Neural crest cell (in vitro differentiated cells): ENCODE measurements at regions not wholly inside any gene's neighbourhood (a gene's known extent, or its start where the extent isn't known, plus 50 kb on each side); places are given as distances from the start of the nearest gene placed in this dataset.

Source experiments
- DNase-seq: peaks from one replicate; pipeline ENCODE4 v3.0.0; 2021; ENCODE audit warnings: low read depth, mixed read lengths, low spot score
- H3K27ac Mint-ChIP-seq: one replicate; pipeline ENCODE4 v1.8.0; 2021; ENCODE audit warnings: mild to moderate bottlenecking, mixed read lengths; ENCODE audit not compliant: unreplicated experiment
- H3K27me3 Mint-ChIP-seq: 2 replicates; pipeline ENCODE4 v1.8.0; 2021; ENCODE audit warnings: low read depth, mild to moderate bottlenecking, mixed read lengths
- H3K36me3 Mint-ChIP-seq: 2 replicates; pipeline ENCODE4 v1.8.0; 2021; ENCODE audit warnings: low read depth, mild to moderate bottlenecking, mixed read lengths
- H3K4me1 Mint-ChIP-seq: 2 replicates; pipeline ENCODE4 v1.8.0; 2021; ENCODE audit warnings: mixed read lengths
- H3K4me3 Mint-ChIP-seq: one replicate; pipeline ENCODE4 v1.8.0; 2021; ENCODE audit warnings: mild to moderate bottlenecking, mixed read lengths
- H3K9me3 Mint-ChIP-seq: 2 replicates; pipeline ENCODE4 v1.8.0; 2021; ENCODE audit warnings: mixed read lengths
- TF ChIP-seq, protein P1 (sequence below): fragments of 200-600 bp; sonication (generic); conservative IDR thresholded peaks from 2 replicates; pipeline ENCODE4 v1.5.0; 2021; ENCODE audit warnings: antibody characterized with exemption, mild to moderate bottlenecking

DNA sequence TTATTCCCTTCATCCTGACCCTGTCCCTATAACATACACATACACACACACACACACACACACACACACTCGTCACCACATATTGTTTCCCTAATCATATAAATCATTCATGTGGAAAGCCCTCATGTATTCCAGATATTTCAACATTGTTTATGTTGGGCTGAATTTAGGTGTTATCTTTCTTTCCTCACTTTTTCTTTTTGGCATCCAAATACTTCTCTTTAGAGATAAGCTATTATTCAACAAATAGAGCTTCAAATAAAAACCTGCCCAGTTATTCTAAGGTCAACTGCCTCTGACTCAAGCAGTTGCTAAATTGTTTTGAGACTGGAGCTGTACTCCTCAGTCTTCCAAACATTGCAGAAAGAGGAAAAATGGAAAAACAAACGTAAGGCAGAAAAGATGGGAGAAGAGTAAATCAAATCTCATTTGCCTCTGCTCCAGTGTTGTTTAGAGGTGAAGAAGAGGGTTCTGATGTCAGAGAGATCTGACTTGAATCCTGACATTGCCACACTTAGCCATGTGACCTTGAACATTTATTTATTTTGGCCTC, 215.7 kb downstream of the GAS1 start:
- Mint-ChIP-seq H3K36me3 (no peaks in the 10 kb centered on the region), H3K9me3 (peaks cover 4% of the 10 kb centered on the region), H3K4me1 (no peaks in the 10 kb centered on the region), H3K4me3 (no peak overlapping the region), H3K27me3 (no peaks in the 10 kb centered on the region), H3K27ac (no peak overlapping the region)
- no peak for DNase-seq
- TF ChIP-seq, protein P1, sequence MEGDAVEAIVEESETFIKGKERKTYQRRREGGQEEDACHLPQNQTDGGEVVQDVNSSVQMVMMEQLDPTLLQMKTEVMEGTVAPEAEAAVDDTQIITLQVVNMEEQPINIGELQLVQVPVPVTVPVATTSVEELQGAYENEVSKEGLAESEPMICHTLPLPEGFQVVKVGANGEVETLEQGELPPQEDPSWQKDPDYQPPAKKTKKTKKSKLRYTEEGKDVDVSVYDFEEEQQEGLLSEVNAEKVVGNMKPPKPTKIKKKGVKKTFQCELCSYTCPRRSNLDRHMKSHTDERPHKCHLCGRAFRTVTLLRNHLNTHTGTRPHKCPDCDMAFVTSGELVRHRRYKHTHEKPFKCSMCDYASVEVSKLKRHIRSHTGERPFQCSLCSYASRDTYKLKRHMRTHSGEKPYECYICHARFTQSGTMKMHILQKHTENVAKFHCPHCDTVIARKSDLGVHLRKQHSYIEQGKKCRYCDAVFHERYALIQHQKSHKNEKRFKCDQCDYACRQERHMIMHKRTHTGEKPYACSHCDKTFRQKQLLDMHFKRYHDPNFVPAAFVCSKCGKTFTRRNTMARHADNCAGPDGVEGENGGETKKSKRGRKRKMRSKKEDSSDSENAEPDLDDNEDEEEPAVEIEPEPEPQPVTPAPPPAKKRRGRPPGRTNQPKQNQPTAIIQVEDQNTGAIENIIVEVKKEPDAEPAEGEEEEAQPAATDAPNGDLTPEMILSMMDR: no peak

DNA sequence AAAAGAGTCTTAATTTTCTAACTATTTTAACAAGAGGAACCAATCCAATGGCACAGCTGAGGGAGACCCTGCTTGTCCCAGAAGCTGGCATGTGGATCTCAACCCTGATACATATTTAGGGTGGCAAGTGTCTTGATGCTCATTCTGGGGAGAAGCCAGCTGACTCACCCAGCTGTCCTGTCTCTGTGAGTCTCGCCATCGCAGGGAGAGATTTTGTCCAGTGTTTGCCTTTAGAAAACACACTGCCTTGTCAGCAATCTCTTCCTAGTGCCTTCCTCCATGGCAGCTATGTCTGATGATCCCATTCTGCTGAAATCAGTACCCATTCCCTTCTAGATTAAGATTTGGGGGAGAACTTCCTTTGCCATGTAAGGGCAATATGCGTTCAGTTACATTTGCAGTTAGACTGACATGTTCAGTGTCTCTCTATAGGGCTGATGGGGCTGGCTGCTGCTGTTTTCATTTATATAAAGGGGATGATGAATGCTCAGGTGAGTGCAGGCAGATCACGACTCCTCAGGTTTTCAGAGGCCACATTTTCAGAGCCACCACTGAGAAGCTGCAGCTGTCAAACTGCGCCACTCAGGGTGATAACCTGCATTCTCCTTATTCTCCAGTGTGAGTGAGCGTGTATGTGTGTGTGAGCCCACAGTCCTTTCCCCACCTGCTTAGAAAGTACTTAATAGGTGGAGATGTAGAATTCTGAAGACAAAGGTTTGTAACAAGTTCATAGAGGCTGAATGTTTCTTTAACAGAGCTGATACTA, 217.0 kb downstream of the GAS1 start:
- Mint-ChIP-seq H3K27ac (no peak overlapping the region), H3K27me3 (no peaks in the 10 kb centered on the region), H3K4me3 (no peak overlapping the region), H3K9me3 (peaks cover 4% of the 10 kb centered on the region), H3K36me3 (no peaks in the 10 kb centered on the region), H3K4me1 (no peaks in the 10 kb centered on the region)
- DNase-seq: no peak
- TF ChIP-seq, protein P1: no peak

DNA sequence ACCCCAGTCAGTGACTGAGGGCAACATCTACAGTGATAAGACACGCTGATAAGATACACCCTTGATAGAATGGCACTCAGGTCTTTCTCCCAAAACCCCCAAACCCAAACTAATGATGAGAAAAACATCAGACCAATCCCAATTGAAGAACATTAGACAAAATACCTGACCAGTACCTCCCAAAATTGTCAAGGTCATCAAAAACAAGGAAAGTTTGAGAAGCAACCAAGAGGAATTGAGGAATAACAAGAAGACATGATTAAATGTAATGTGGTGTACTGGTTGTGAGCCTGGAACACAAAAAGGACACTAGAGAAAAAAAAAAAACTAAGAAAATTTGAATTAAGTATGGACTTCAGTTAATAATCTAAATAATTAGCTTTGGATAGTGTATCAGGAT, 222.8 kb downstream of the GAS1 start:
- Mint-ChIP-seq H3K27me3 (no peaks in the 10 kb centered on the region), H3K4me1 (peaks cover 4% of the 10 kb centered on the region), H3K36me3 (no peaks in the 10 kb centered on the region), H3K27ac (no peak overlapping the region), H3K4me3 (no peak overlapping the region), H3K9me3 (peaks cover 6% of the 10 kb centered on the region)
- TF ChIP-seq, protein P1: no peak
- no peak for DNase-seq

DNA sequence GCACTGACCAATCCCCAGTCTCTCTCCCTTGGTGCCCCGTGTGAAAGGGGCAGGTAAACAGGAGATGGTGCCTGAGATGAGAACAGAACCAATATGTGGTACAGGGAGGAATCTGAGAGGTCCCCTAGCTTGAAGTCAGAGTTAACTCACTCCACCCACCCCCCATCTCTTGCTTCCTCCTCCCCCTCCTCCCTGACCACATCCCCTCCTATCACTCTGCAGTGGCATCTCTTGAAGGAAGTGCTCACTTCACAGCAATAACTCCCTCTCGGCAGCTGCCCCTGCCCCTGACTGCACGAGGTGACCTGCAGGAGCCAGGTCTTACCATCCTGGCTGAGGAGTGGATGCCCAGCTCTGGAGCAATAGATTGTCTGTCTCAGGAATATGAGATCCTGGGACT, 224.0 kb downstream of the GAS1 start:
- H3K4me3 Mint-ChIP-seq: no peak overlapping the region
- TF ChIP-seq, protein P1: no peak
- H3K27me3 Mint-ChIP-seq: no peaks in the 10 kb centered on the region
- H3K9me3 Mint-ChIP-seq: peaks cover 6% of the 10 kb centered on the region
- no peak overlapping the region for H3K27ac Mint-ChIP-seq
- H3K36me3 Mint-ChIP-seq: no peaks in the 10 kb centered on the region
- peaks cover 4% of the 10 kb centered on the region for H3K4me1 Mint-ChIP-seq
- no peak for DNase-seq

DNA sequence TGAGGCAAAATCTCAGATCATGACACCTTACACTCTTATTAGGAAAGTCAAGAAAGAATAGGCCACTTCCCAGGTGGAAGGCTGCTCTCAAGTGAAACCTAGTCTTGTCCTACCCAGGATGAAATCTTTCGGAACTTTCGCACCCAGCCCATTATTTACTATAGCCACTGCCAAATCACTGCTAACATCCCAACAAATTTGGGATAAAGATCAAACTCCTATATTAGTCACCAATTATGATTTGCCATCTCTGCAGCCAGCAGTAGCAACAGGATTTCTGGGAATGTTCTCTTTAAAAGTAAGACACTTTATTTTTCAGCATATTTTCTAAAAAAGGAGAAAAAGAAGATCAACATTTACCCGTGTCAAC, 224.6 kb downstream of the GAS1 start:
- H3K27me3 Mint-ChIP-seq: no peaks in the 10 kb centered on the region
- TF ChIP-seq, protein P1: no peak
- no peak for DNase-seq
- H3K36me3 Mint-ChIP-seq: no peaks in the 10 kb centered on the region
- H3K4me1 Mint-ChIP-seq: peaks cover 4% of the 10 kb centered on the region
- H3K4me3 Mint-ChIP-seq: no peak overlapping the region
- H3K9me3 Mint-ChIP-seq: peaks cover 3% of the 10 kb centered on the region
- no peak overlapping the region for H3K27ac Mint-ChIP-seq
